ENCODE measurements at regions not wholly inside any gene's neighbourhood (a gene's known extent, or its start where the extent isn't known, plus 50 kb on each side); places are given as distances from the start of the nearest gene placed in this dataset.
"Not testable (repeated sequence)": the region's sequence is repeated elsewhere in the genome, so short reads cannot be mapped to it uniquely, and the experiment has no call there.

DNA sequence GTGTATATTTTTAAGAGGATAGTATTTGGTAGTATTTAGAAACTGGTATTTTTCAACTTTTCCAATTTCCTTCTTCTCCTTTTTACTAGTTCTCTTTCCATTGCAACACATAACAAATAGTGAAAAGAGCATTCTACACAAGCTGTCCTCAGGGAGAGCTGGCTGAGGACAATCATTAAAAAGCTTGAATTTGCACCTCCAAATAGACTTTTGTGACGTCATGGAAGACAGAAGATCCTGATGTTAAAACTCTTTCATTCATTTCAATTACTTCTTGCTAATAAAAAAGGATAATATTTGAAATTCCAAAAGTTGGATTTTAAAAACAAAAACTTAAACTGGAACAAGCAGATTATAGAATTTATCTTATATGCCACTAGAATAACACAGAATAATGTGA, 1356.3 kb downstream of the RPIA start:
- DNase-seq; H3K27me3 ChIP-seq (replicated peaks in 1 of 2; ENCODE audit: control insufficient read depth in 2 of 2, extremely low read depth in 1 of 2, insufficient read depth in 2 of 2, low read length in 1 of 2); ATAC-seq (replicated peaks in 1 of 4); H3K4me1 Mint-ChIP-seq; H3K36me3 ChIP-seq (ENCODE audit: control insufficient read depth in 2 of 2, extremely low read depth in 1 of 2, insufficient read depth in 1 of 2, low read length in 1 of 2); H3K27ac ChIP-seq (ENCODE audit: low read length); H3K27me3 Mint-ChIP-seq; H3K4me3 Mint-ChIP-seq; H3K4me3 ChIP-seq (ENCODE audit: control insufficient read depth in 1 of 2, extremely low read depth in 1 of 2, low read length in 1 of 2); CTCF ChIA-PET; POLR2A ChIA-PET; H3K9me3 ChIP-seq; H3K4me1 ChIP-seq (ENCODE audit: control insufficient read depth in 1 of 2, extremely low read depth in 1 of 2, insufficient read depth in 2 of 2, low read length in 2 of 2); H3K36me3 Mint-ChIP-seq; H3K9me3 Mint-ChIP-seq; H3K27ac Mint-ChIP-seq: not testable (repeated sequence)
- no CpG with 5 or more reads among the region's 1 CpG for WGBS (ENCODE audit: insufficient coverage)

- DNase-seq; H3K27ac Mint-ChIP-seq; H3K4me1 ChIP-seq (ENCODE audit: control insufficient read depth in 1 of 2, extremely low read depth in 1 of 2, insufficient read depth in 2 of 2, low read length in 2 of 2); H3K4me1 Mint-ChIP-seq; H3K9me3 Mint-ChIP-seq; H3K27me3 Mint-ChIP-seq; H3K9me3 ChIP-seq; CTCF ChIA-PET; H3K36me3 ChIP-seq (ENCODE audit: control insufficient read depth in 2 of 2, extremely low read depth in 1 of 2, insufficient read depth in 1 of 2, low read length in 1 of 2); H3K4me3 ChIP-seq (ENCODE audit: control insufficient read depth in 1 of 2, extremely low read depth in 1 of 2, low read length in 1 of 2); ATAC-seq (replicated peaks in 1 of 4); POLR2A ChIA-PET; H3K4me3 Mint-ChIP-seq; H3K36me3 Mint-ChIP-seq; H3K27ac ChIP-seq (ENCODE audit: low read length); H3K27me3 ChIP-seq (replicated peaks in 1 of 2; ENCODE audit: control insufficient read depth in 2 of 2, extremely low read depth in 1 of 2, insufficient read depth in 2 of 2, low read length in 1 of 2): not testable (repeated sequence)
Measured at GRCh38 chr2:90052113-90052631, 1360.7 kb downstream of the RPIA start.

- Histone ChIP-seq H3K27ac (ENCODE audit: low read length) (no peak overlapping the region), H3K4me3 (ENCODE audit: control insufficient read depth in 1 of 2, extremely low read depth in 1 of 2, low read length in 1 of 2) (no peak overlapping the region), H3K4me1 (ENCODE audit: control insufficient read depth in 1 of 2, extremely low read depth in 1 of 2, insufficient read depth in 2 of 2, low read length in 2 of 2) (no peaks in the 10 kb centered on the region), H3K9me3 (no peaks in the 10 kb centered on the region), H3K27me3 (replicated peaks in 1 of 2; ENCODE audit: control insufficient read depth in 2 of 2, extremely low read depth in 1 of 2, insufficient read depth in 2 of 2, low read length in 1 of 2) (peaks cover 0 to 5% of the 10 kb centered on the region in 2 experiments), H3K36me3 (ENCODE audit: control insufficient read depth in 2 of 2, extremely low read depth in 1 of 2, insufficient read depth in 1 of 2, low read length in 1 of 2) (no peaks in the 10 kb centered on the region)
- Mint-ChIP-seq H3K9me3 (peaks cover 0 to 7% (median 7%) of the 10 kb centered on the region in 3 donors), H3K36me3 (no peaks in the 10 kb centered on the region), H3K4me1 (no peaks in the 10 kb centered on the region), H3K4me3 (no peak overlapping the region), H3K27me3 (peaks cover 0 to 4% of the 10 kb centered on the region in 2 donors), H3K27ac (no peak overlapping the region)
- ChIA-PET POLR2A (no interaction called here), CTCF (no interaction called here)
- ATAC-seq (replicated peaks in 1 of 4) = no peak
- DNase-seq = peak in 1 of 35 experiments; percentile 1
- 41% methylated on average over 7 of the region's 13 CpGs for WGBS (ENCODE audit: insufficient coverage)
Measured at GRCh38 chr2:90069290-90069894, 1377.9 kb downstream of the RPIA start.

- POLR2A ChIA-PET = no interaction called here
- peaks cover 0 to 17% of the 10 kb centered on the region in 2 donors for H3K27me3 Mint-ChIP-seq
- DNase-seq (no peak), ATAC-seq (replicated peaks in 1 of 4) (no peak)
- Histone ChIP-seq H3K4me3 (ENCODE audit: control insufficient read depth in 1 of 2, extremely low read depth in 1 of 2, low read length in 1 of 2) (no peak overlapping the region), H3K4me1 (ENCODE audit: control insufficient read depth in 1 of 2, extremely low read depth in 1 of 2, insufficient read depth in 2 of 2, low read length in 2 of 2) (no peaks in the 10 kb centered on the region), H3K9me3 (no peaks in the 10 kb centered on the region), H3K36me3 (ENCODE audit: control insufficient read depth in 2 of 2, extremely low read depth in 1 of 2, insufficient read depth in 1 of 2, low read length in 1 of 2) (no peaks in the 10 kb centered on the region), H3K27ac (ENCODE audit: low read length) (no peak overlapping the region), H3K27me3 (replicated peaks in 1 of 2; ENCODE audit: control insufficient read depth in 2 of 2, extremely low read depth in 1 of 2, insufficient read depth in 2 of 2, low read length in 1 of 2) (no peaks in the 10 kb centered on the region)
- no peak overlapping the region for H3K4me3 Mint-ChIP-seq
- H3K4me1 Mint-ChIP-seq = no peaks in the 10 kb centered on the region
- CTCF ChIA-PET = no interaction called here
- no peaks in the 10 kb centered on the region for H3K36me3 Mint-ChIP-seq
- H3K27ac Mint-ChIP-seq = no peak overlapping the region
- WGBS (ENCODE audit: insufficient coverage) = 9% methylated on average over 2 of the region's 3 CpGs
- H3K9me3 Mint-ChIP-seq = peaks cover 0 to 12% (median 4%) of the 10 kb centered on the region in 3 donors
Measured at GRCh38 chr2:90076311-90076710, 1384.8 kb downstream of the RPIA start.

DNA sequence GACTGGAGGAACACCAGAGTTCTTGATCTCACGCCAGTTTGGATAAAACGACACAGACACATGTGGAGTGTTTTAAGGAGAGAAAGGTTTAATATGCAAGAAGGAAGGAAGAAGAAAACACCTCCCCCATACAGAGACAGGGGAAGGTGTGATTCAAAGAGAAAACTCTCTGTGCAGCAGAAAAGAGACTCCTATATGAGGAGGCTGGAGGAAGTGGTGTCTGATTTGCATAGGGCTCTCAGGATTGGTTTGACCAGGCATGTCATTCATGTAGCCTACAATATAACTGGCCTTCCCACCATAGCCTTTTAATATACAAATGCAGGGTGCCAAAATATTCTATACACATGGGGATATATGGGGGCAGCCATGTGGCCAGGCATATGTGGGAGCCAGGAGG, 1386.5 kb downstream of the RPIA start:
- Histone ChIP-seq H3K27ac (ENCODE audit: low read length) (no peak overlapping the region), H3K4me1 (ENCODE audit: control insufficient read depth in 1 of 2, extremely low read depth in 1 of 2, insufficient read depth in 2 of 2, low read length in 2 of 2) (no peaks in the 10 kb centered on the region), H3K36me3 (ENCODE audit: control insufficient read depth in 2 of 2, extremely low read depth in 1 of 2, insufficient read depth in 1 of 2, low read length in 1 of 2) (no peaks in the 10 kb centered on the region), H3K27me3 (replicated peaks in 1 of 2; ENCODE audit: control insufficient read depth in 2 of 2, extremely low read depth in 1 of 2, insufficient read depth in 2 of 2, low read length in 1 of 2) (no peaks in the 10 kb centered on the region), H3K9me3 (no peaks in the 10 kb centered on the region), H3K4me3 (ENCODE audit: control insufficient read depth in 1 of 2, extremely low read depth in 1 of 2, low read length in 1 of 2) (no peak overlapping the region)
- WGBS (ENCODE audit: insufficient coverage) = no CpG with 5 or more reads among the region's 2 CpGs
- Mint-ChIP-seq H3K9me3 (peaks cover 4 to 10% (median 5%) of the 10 kb centered on the region in 3 donors), H3K4me3 (no peak overlapping the region), H3K36me3 (no peaks in the 10 kb centered on the region), H3K27ac (no peak overlapping the region), H3K4me1 (no peaks in the 10 kb centered on the region), H3K27me3 (peaks cover 0 to 22% of the 10 kb centered on the region in 2 donors)
- CTCF ChIA-PET = no interaction called here
- no peak for DNase-seq
- POLR2A ChIA-PET = no interaction called here
- ATAC-seq (replicated peaks in 1 of 4) = no peak

DNA sequence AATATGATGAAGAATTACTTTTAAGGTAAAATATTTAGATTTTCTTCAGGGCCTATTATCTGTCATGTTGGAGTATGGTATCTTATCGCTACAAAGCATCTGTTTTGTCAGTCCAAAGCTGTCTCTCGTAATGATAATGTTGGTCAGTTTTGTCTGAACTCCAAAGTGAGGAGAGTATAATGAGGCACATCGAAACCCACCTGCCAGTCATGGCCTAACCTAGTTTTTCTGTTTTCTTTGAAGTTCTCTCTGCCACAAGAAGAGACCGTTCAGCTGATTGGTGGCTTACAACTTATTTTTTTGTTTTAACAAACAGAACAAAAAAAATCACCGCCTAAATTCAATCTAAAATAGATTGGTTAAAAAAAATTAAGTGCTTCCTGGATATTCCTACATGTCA, 1387.9 kb downstream of the RPIA start:
- H3K36me3 Mint-ChIP-seq = no peaks in the 10 kb centered on the region
- no peaks in the 10 kb centered on the region for H3K27me3 ChIP-seq (replicated peaks in 1 of 2; ENCODE audit: control insufficient read depth in 2 of 2, extremely low read depth in 1 of 2, insufficient read depth in 2 of 2, low read length in 1 of 2)
- no peaks in the 10 kb centered on the region for H3K4me1 Mint-ChIP-seq
- no peaks in the 10 kb centered on the region for H3K4me1 ChIP-seq (ENCODE audit: control insufficient read depth in 1 of 2, extremely low read depth in 1 of 2, insufficient read depth in 2 of 2, low read length in 2 of 2)
- peaks cover 0 to 22% of the 10 kb centered on the region in 2 donors for H3K27me3 Mint-ChIP-seq
- H3K27ac ChIP-seq (ENCODE audit: low read length) = no peak overlapping the region
- POLR2A ChIA-PET = no interaction called here
- no peak for ATAC-seq (replicated peaks in 1 of 4)
- H3K4me3 Mint-ChIP-seq = no peak overlapping the region
- H3K9me3 ChIP-seq = no peaks in the 10 kb centered on the region
- 60% methylated on average over 1 of the region's 5 CpGs for WGBS (ENCODE audit: insufficient coverage)
- no peak overlapping the region for H3K27ac Mint-ChIP-seq
- no peak for DNase-seq
- H3K9me3 Mint-ChIP-seq = peaks cover 4 to 8% (median 5%) of the 10 kb centered on the region in 3 donors
- CTCF ChIA-PET = no interaction called here
- H3K36me3 ChIP-seq (ENCODE audit: control insufficient read depth in 2 of 2, extremely low read depth in 1 of 2, insufficient read depth in 1 of 2, low read length in 1 of 2) = no peaks in the 10 kb centered on the region
- no peak overlapping the region for H3K4me3 ChIP-seq (ENCODE audit: control insufficient read depth in 1 of 2, extremely low read depth in 1 of 2, low read length in 1 of 2)

DNA sequence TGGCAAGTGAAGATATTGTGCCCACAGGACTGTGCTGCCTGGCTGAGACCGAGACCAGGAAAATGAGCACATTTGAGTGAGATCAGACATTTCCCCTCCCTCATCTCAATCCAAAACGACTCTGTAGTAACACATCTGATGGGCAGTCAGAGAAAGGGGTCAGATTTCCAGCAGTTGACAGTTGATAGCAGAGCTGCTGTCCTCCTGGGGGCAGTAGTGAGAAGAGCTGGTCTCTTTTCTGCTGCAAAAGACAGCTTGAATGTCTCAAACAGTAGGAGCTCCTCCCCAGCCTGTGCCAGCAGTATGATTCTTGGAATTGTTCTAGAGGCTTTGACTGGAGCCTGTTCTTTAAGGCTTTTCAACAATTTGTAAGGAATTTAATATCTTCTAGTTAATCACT, 1396.3 kb downstream of the RPIA start:
- not testable (repeated sequence) for DNase-seq

More for the DNA sequence above, 1396.3 kb downstream of the RPIA start:
- H3K27ac Mint-ChIP-seq; H3K27me3 Mint-ChIP-seq; POLR2A ChIA-PET; H3K4me3 ChIP-seq (ENCODE audit: control insufficient read depth in 1 of 2, extremely low read depth in 1 of 2, low read length in 1 of 2); CTCF ChIA-PET; ATAC-seq (replicated peaks in 1 of 4); H3K36me3 ChIP-seq (ENCODE audit: control insufficient read depth in 2 of 2, extremely low read depth in 1 of 2, insufficient read depth in 1 of 2, low read length in 1 of 2); H3K4me1 ChIP-seq (ENCODE audit: control insufficient read depth in 1 of 2, extremely low read depth in 1 of 2, insufficient read depth in 2 of 2, low read length in 2 of 2); H3K9me3 Mint-ChIP-seq; H3K4me3 Mint-ChIP-seq; H3K27ac ChIP-seq (ENCODE audit: low read length); H3K27me3 ChIP-seq (replicated peaks in 1 of 2; ENCODE audit: control insufficient read depth in 2 of 2, extremely low read depth in 1 of 2, insufficient read depth in 2 of 2, low read length in 1 of 2); H3K36me3 Mint-ChIP-seq; H3K4me1 Mint-ChIP-seq; H3K9me3 ChIP-seq: not testable (repeated sequence)
- no CpG with 5 or more reads among the region's 2 CpGs for WGBS (ENCODE audit: insufficient coverage)
